ENCODE measurements at regions not wholly inside any gene's neighbourhood (a gene's known extent, or its start where the extent isn't known, plus 50 kb on each side); places are given as distances from the start of the nearest gene placed in this dataset.

DNA sequence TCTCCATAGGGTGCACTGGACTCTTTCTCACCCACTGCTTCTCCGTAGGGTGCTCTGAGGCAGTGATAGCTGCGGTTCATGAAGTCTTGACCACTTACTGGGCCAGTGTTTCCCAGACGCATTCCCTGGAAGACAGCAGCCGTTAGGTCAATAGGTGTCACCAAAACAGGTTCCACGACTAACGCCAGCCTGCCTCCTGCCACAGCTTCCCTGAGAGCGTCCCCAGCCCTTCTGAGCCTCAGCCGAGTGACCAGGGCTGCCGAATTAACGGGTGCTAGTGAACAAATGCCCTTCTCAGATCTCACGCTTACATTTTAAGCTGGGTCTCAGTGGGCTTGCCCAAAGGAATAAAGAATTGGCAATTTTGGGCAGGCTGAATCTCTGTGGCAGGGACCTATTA lies 188.7 kb upstream of the TNRC6C start:
- H3K4me1 ChIP-seq, result peaks cover 7 to 32% (median 22%) of the 10 kb centered on the region in 4 donors
- no peak overlapping the region for H3K27ac ChIP-seq (replicated peaks in 1 of 4)
- 92% methylated on average over 11 of the region's 11 CpGs for WGBS
- H3K36me3 ChIP-seq, result no peaks in the 10 kb centered on the region
- TF ChIP-seq, protein P1, sequence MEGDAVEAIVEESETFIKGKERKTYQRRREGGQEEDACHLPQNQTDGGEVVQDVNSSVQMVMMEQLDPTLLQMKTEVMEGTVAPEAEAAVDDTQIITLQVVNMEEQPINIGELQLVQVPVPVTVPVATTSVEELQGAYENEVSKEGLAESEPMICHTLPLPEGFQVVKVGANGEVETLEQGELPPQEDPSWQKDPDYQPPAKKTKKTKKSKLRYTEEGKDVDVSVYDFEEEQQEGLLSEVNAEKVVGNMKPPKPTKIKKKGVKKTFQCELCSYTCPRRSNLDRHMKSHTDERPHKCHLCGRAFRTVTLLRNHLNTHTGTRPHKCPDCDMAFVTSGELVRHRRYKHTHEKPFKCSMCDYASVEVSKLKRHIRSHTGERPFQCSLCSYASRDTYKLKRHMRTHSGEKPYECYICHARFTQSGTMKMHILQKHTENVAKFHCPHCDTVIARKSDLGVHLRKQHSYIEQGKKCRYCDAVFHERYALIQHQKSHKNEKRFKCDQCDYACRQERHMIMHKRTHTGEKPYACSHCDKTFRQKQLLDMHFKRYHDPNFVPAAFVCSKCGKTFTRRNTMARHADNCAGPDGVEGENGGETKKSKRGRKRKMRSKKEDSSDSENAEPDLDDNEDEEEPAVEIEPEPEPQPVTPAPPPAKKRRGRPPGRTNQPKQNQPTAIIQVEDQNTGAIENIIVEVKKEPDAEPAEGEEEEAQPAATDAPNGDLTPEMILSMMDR (IDR thresholded peaks at IDR 0.05), result no peak
- no peak for TF ChIP-seq EP300 (IDR thresholded peaks at IDR 0.05)
- no peak for TF ChIP-seq POLR2AphosphoS5 (IDR thresholded peaks at IDR 0.05)
- TF ChIP-seq POLR2A (IDR thresholded peaks at IDR 0.05; ENCODE audit: low read depth), result no peak
- H3K4me3 ChIP-seq, result no peak overlapping the region
- intact Hi-C loops (cut with DNase I), result loop anchor here (10.0 kb wide), 1 partner anchor 245 kb away; no protein-coding TSS in a partner anchor
- H3K27me3 ChIP-seq, result no peaks in the 10 kb centered on the region
- DNase-seq (ENCODE audit: extremely low spot score), result no peak
- no peaks in the 10 kb centered on the region for H3K9me3 ChIP-seq

DNA sequence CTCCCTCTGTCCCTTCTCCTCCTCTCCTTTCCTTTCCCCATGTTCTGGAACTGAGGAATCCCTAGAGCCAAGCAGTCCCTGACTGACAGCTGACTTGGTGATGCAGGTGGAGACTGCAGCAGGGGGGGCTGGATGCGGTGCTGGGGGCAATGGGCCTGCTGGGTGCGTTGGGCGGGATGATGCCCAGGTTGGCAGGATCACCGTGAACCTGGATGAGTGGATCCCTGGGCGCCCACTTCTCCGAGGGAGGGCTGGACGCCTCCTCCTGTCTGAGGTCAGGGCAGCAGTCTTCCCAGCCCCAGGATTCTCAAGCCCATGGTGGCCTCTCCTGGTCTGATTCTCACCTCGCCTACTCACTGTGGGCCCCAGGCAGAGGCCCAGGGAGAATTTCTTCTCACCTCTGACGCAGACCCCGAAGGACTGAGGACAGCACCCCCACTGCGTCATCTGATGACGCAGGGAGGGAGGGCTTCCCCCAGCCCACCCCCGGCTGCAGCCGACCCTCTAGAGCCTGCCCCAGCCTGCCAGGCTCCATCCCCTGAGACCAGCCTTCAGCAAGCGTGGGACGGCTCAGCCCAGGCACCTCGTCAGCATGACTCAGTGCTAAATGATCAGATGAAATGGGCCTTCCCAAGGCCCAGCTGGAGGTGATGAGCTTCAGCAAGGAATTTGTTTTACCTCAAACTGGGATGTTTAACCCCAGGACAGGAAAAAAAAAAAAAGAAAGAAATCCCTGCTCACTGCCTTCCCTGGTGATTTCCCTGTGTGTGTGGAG lies 188.0 kb upstream of the TNRC6C start:
- Histone ChIP-seq H3K4me3 (no peak overlapping the region), H3K4me1 (peaks cover 7 to 32% (median 22%) of the 10 kb centered on the region in 4 donors), H3K27ac (replicated peaks in 1 of 4) (no peak overlapping the region), H3K27me3 (no peaks in the 10 kb centered on the region), H3K9me3 (no peaks in the 10 kb centered on the region), H3K36me3 (no peaks in the 10 kb centered on the region)
- intact Hi-C loops (cut with DNase I), result loop anchor here (10.0 kb wide), 1 partner anchor 244 kb away; no protein-coding TSS in a partner anchor
- no peak for DNase-seq (ENCODE audit: extremely low spot score)
- 86% methylated on average over 15 of the region's 17 CpGs for WGBS
- TF ChIP-seq POLR2AphosphoS5 (IDR thresholded peaks at IDR 0.05), result no peak
- TF ChIP-seq, protein P1 (IDR thresholded peaks at IDR 0.05), result no peak
- no peak for TF ChIP-seq POLR2A (IDR thresholded peaks at IDR 0.05; ENCODE audit: low read depth)
- no peak for TF ChIP-seq EP300 (IDR thresholded peaks at IDR 0.05)

DNA sequence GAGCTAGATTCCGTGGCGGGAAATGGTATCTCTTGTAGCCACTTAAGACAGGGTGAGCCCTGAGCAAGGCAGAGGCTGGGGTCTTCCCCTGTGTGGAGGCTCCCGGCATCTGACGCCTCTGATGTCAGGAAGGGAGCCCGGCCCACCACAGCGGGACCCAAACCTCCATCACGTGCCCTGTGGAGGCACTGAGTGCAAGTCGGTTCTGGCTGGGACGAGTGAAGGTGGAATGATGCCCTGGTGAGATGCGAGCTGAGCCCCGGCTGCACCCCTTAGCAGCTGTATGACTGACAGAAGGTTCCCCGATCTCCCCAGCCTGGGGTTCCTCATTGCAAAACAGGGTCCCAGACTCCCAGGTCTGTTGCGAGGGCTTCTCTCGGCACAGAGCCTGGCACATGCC lies 187.4 kb upstream of the TNRC6C start:
- Histone ChIP-seq H3K4me1 (peaks cover 7 to 32% (median 22%) of the 10 kb centered on the region in 4 donors), H3K27me3 (no peaks in the 10 kb centered on the region), H3K36me3 (no peaks in the 10 kb centered on the region), H3K9me3 (no peaks in the 10 kb centered on the region), H3K27ac (replicated peaks in 1 of 4) (no peak overlapping the region), H3K4me3 (no peak overlapping the region)
- intact Hi-C loops (cut with DNase I), result loop anchor here (10.0 kb wide), 1 partner anchor 244 kb away; no protein-coding TSS in a partner anchor
- WGBS, result 89% methylated on average over 12 of the region's 14 CpGs
- DNase-seq (ENCODE audit: extremely low spot score), result no peak
- TF ChIP-seq, protein P1 (IDR thresholded peaks at IDR 0.05), result no peak
- TF ChIP-seq POLR2AphosphoS5 (IDR thresholded peaks at IDR 0.05) (no peak), POLR2A (IDR thresholded peaks at IDR 0.05; ENCODE audit: low read depth) (no peak)

DNA sequence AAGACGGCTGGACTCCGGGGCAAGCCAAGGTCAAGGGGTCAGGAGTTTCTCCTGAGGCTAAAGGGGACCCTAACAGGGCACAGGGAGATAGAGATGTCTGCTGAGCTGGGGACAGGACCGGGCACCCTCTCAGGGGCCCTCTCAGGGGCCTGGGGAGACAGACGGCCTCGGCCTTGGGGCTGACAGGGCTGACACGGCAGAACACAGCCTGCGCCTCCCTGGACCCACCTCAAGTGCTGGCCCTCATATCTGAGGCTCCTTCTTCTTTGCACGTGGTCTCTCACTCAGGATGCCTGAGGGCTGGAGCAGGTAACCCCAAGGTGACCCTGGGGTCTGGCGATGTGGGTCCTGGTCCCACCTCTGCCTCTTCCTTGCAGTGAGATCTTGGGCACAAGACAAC lies 186.9 kb upstream of the TNRC6C start:
- Histone ChIP-seq H3K4me3 (no peak overlapping the region), H3K27me3 (no peaks in the 10 kb centered on the region), H3K9me3 (no peaks in the 10 kb centered on the region), H3K4me1 (peaks cover 7 to 32% (median 22%) of the 10 kb centered on the region in 4 donors), H3K36me3 (no peaks in the 10 kb centered on the region), H3K27ac (replicated peaks in 1 of 4) (no peak overlapping the region)
- WGBS, result 100% methylated on average over 6 of the region's 9 CpGs
- TF ChIP-seq, protein P1 (IDR thresholded peaks at IDR 0.05), result no peak
- TF ChIP-seq EP300 (IDR thresholded peaks at IDR 0.05) (no peak), POLR2A (IDR thresholded peaks at IDR 0.05; ENCODE audit: low read depth) (no peak), POLR2AphosphoS5 (IDR thresholded peaks at IDR 0.05) (no peak)
- DNase-seq (ENCODE audit: extremely low spot score), result no peak
- intact Hi-C loops (cut with DNase I), result loop anchor here (10.0 kb wide), 1 partner anchor 243 kb away; no protein-coding TSS in a partner anchor
